ENCODE measurements at regions not wholly inside any gene's neighbourhood (a gene's known extent, or its start where the extent isn't known, plus 50 kb on each side); places are given as distances from the start of the nearest gene placed in this dataset.
"Not testable (repeated sequence)": the region's sequence is repeated elsewhere in the genome, so short reads cannot be mapped to it uniquely, and the experiment has no call there.

GRCh38 chr11:71170624-71171423 is 81.6 kb downstream of the SHANK2 start:
- Mint-ChIP-seq H3K27ac (no peak overlapping the region), H3K9me3 (no peaks in the 10 kb centered on the region), H3K36me3 (no peaks in the 10 kb centered on the region), H3K4me1 (no peaks in the 10 kb centered on the region), H3K27me3 (peaks cover 55% of the 10 kb centered on the region), H3K4me3 (no peak overlapping the region)
- ATAC-seq, result no peak

- no peak overlapping the region for H3K27ac Mint-ChIP-seq
- H3K4me3 Mint-ChIP-seq, result no peak overlapping the region
- H3K9me3 Mint-ChIP-seq, result no peaks in the 10 kb centered on the region
- H3K4me1 Mint-ChIP-seq, result no peaks in the 10 kb centered on the region
- peaks cover 48% of the 10 kb centered on the region for H3K27me3 Mint-ChIP-seq
- no peak for ATAC-seq
- no peaks in the 10 kb centered on the region for H3K36me3 Mint-ChIP-seq
These were observed 83.1 kb downstream of the SHANK2 start for GRCh38 chr11:71169313-71169712.

GRCh38 chr11:71167814-71168213 is 84.6 kb downstream of the SHANK2 start:
- H3K27ac Mint-ChIP-seq, ATAC-seq, H3K4me3 Mint-ChIP-seq, H3K36me3 Mint-ChIP-seq, H3K9me3 Mint-ChIP-seq, H3K4me1 Mint-ChIP-seq: not testable (repeated sequence)
- peaks cover 35% of the 10 kb centered on the region for H3K27me3 Mint-ChIP-seq

- Mint-ChIP-seq H3K4me3 (no peak overlapping the region), H3K4me1 (no peaks in the 10 kb centered on the region), H3K9me3 (no peaks in the 10 kb centered on the region), H3K36me3 (no peaks in the 10 kb centered on the region), H3K27ac (no peak overlapping the region), H3K27me3 (peaks cover 17% of the 10 kb centered on the region)
- ATAC-seq, result peak; percentile 31
These were observed 86.6 kb downstream of the SHANK2 start for GRCh38 chr11:71165771-71166170.

GRCh38 chr11:71164621-71165020 is 87.8 kb downstream of the SHANK2 start:
- Mint-ChIP-seq H3K36me3 (no peaks in the 10 kb centered on the region), H3K4me3 (no peak overlapping the region), H3K27me3 (peaks cover 14% of the 10 kb centered on the region), H3K4me1 (no peaks in the 10 kb centered on the region), H3K27ac (no peak overlapping the region), H3K9me3 (no peaks in the 10 kb centered on the region)
- ATAC-seq, result no peak

- Mint-ChIP-seq H3K4me3 (no peak overlapping the region), H3K4me1 (no peaks in the 10 kb centered on the region), H3K9me3 (no peaks in the 10 kb centered on the region), H3K36me3 (no peaks in the 10 kb centered on the region), H3K27ac (no peak overlapping the region), H3K27me3 (peaks cover 14% of the 10 kb centered on the region)
- no peak for ATAC-seq
These were observed 88.2 kb downstream of the SHANK2 start for GRCh38 chr11:71164186-71164585.

- no peaks in the 10 kb centered on the region for H3K9me3 Mint-ChIP-seq
- H3K4me1 Mint-ChIP-seq, result no peaks in the 10 kb centered on the region
- H3K36me3 Mint-ChIP-seq, result no peaks in the 10 kb centered on the region
- H3K27ac Mint-ChIP-seq, result no peak overlapping the region
- peaks cover 14% of the 10 kb centered on the region for H3K27me3 Mint-ChIP-seq
- no peak for ATAC-seq
- H3K4me3 Mint-ChIP-seq, result no peak overlapping the region
These were observed 89.0 kb downstream of the SHANK2 start for GRCh38 chr11:71163371-71163770.

GRCh38 chr11:71158936-71159335 is 93.4 kb downstream of the SHANK2 start:
- ATAC-seq, result no peak
- no peaks in the 10 kb centered on the region for H3K9me3 Mint-ChIP-seq
- H3K4me3 Mint-ChIP-seq, result no peak overlapping the region
- H3K27ac Mint-ChIP-seq, result no peak overlapping the region
- peaks cover 17% of the 10 kb centered on the region for H3K27me3 Mint-ChIP-seq
- H3K36me3 Mint-ChIP-seq, result no peaks in the 10 kb centered on the region
- no peaks in the 10 kb centered on the region for H3K4me1 Mint-ChIP-seq

- not testable (repeated sequence) for H3K9me3 Mint-ChIP-seq, H3K27ac Mint-ChIP-seq, ATAC-seq, H3K36me3 Mint-ChIP-seq, H3K4me3 Mint-ChIP-seq, H3K4me1 Mint-ChIP-seq
- peaks cover 27% of the 10 kb centered on the region for H3K27me3 Mint-ChIP-seq
These were observed 94.7 kb downstream of the SHANK2 start for GRCh38 chr11:71157676-71158075.

- Mint-ChIP-seq H3K4me1 (peaks cover 8% of the 10 kb centered on the region), H3K27me3 (peaks cover 41% of the 10 kb centered on the region), H3K27ac (no peak overlapping the region), H3K4me3 (no peak overlapping the region), H3K9me3 (no peaks in the 10 kb centered on the region), H3K36me3 (no peaks in the 10 kb centered on the region)
- ATAC-seq, result no peak
These were observed 96.1 kb downstream of the SHANK2 start for GRCh38 chr11:71156301-71156700.

- H3K4me1 Mint-ChIP-seq, result peaks cover 8% of the 10 kb centered on the region
- no peak overlapping the region for H3K27ac Mint-ChIP-seq
- no peaks in the 10 kb centered on the region for H3K36me3 Mint-ChIP-seq
- no peak overlapping the region for H3K4me3 Mint-ChIP-seq
- H3K9me3 Mint-ChIP-seq, result no peaks in the 10 kb centered on the region
- ATAC-seq, result no peak
- peaks cover 45% of the 10 kb centered on the region for H3K27me3 Mint-ChIP-seq
These were observed 96.5 kb downstream of the SHANK2 start for GRCh38 chr11:71155846-71156245.

- peaks cover 4% of the 10 kb centered on the region for H3K9me3 Mint-ChIP-seq
- no peak for ATAC-seq
- H3K4me1 Mint-ChIP-seq, result peaks cover 8% of the 10 kb centered on the region
- H3K36me3 Mint-ChIP-seq, result no peaks in the 10 kb centered on the region
- no peak overlapping the region for H3K27ac Mint-ChIP-seq
- no peak overlapping the region for H3K4me3 Mint-ChIP-seq
- H3K27me3 Mint-ChIP-seq, result peaks cover 50% of the 10 kb centered on the region
These were observed 98.0 kb downstream of the SHANK2 start for GRCh38 chr11:71154261-71154805.

- no peak overlapping the region for H3K4me3 Mint-ChIP-seq
- H3K9me3 Mint-ChIP-seq, result peaks cover 4% of the 10 kb centered on the region
- peaks cover 62% of the 10 kb centered on the region for H3K27me3 Mint-ChIP-seq
These were observed 99.4 kb downstream of the SHANK2 start for GRCh38 chr11:71153005-71153390.

GRCh38 chr11:71152312-71153004 is 99.9 kb downstream of the SHANK2 start:
- H3K4me1 Mint-ChIP-seq, result not testable (repeated sequence)

More at GRCh38 chr11:71153005-71153390, 99.4 kb downstream of the SHANK2 start:
- Mint-ChIP-seq H3K27ac (no peak overlapping the region), H3K4me1 (peaks cover 8% of the 10 kb centered on the region), H3K36me3 (no peaks in the 10 kb centered on the region)
- no peak for ATAC-seq

GRCh38 chr11:71151561-71151960 is 100.8 kb downstream of the SHANK2 start:
- Mint-ChIP-seq H3K27ac (no peak overlapping the region), H3K4me3 (no peak overlapping the region), H3K4me1 (peaks cover 8% of the 10 kb centered on the region), H3K9me3 (peaks cover 4% of the 10 kb centered on the region), H3K36me3 (no peaks in the 10 kb centered on the region), H3K27me3 (peaks cover 73% of the 10 kb centered on the region)
- ATAC-seq, result no peak

More at GRCh38 chr11:71152312-71153004, 99.9 kb downstream of the SHANK2 start:
- ATAC-seq, H3K4me3 Mint-ChIP-seq, H3K27ac Mint-ChIP-seq, H3K36me3 Mint-ChIP-seq, H3K9me3 Mint-ChIP-seq: not testable (repeated sequence)
- H3K27me3 Mint-ChIP-seq, result peaks cover 67% of the 10 kb centered on the region

GRCh38 chr11:71150859-71151258 is 101.5 kb downstream of the SHANK2 start:
- H3K27ac Mint-ChIP-seq, result no peak overlapping the region
- peaks cover 8% of the 10 kb centered on the region for H3K4me1 Mint-ChIP-seq
- H3K36me3 Mint-ChIP-seq, result no peaks in the 10 kb centered on the region
- peaks cover 73% of the 10 kb centered on the region for H3K27me3 Mint-ChIP-seq
- no peak for ATAC-seq
- H3K9me3 Mint-ChIP-seq, result peaks cover 4% of the 10 kb centered on the region
- H3K4me3 Mint-ChIP-seq, result no peak overlapping the region

Data from stimulated activated memory B cell treated with anti-CD40 and anti-IgM and Interleukin-4, amounts not matched to agents 10 μg/mL and 1 μg/mL and 100 μg/mL, for 72 hours (primary cell).